A549 (cell line): ENCODE measurements at regions not wholly inside any gene's neighbourhood (a gene's known extent, or its start where the extent isn't known, plus 50 kb on each side); places are given as distances from the start of the nearest gene placed in this dataset.
"Not testable (repeated sequence)": the region's sequence is repeated elsewhere in the genome, so short reads cannot be mapped to it uniquely, and the experiment has no call there.

ENCODE experiments used
- ATAC-seq, 2 experiments: fragments of 200-7000 bp in 1 of 2; fragments of >200 bp in 1 of 2; cut with Nextera tagmentation in 1 of 2; cut with Tn5 transposase in 1 of 2; 3 replicates each; pipeline versions ENCODE4 v1.8.0 to v1.9.1; 2018 to 2020; ENCODE audit warnings: mild to moderate bottlenecking in 1 of 2, moderate library complexity in 1 of 2
- CTCF ChIA-PET: fragments of 300-600 bp; sonication (Branson Sonifier 250); formaldehyde crosslinking; extraction: SDS; loops from one replicate; lab custom pipeline; 2021; ENCODE audit warnings: antibody characterized with exemption, inconsistent platforms; lab: Yijun Ruan, JAX
- POLR2A ChIA-PET: fragments of 350-600 bp; formaldehyde crosslinking; extraction: SDS; loops from one replicate; lab custom pipeline; 2021; ENCODE audit warnings: antibody characterized with exemption, inconsistent platforms; lab: Yijun Ruan, JAX
- DNase-seq, 2 experiments: peaks; one replicate each; pipeline versions ENCODE4 v3.0.0 to v3.0.0-alpha.2; 2011 to 2016; ENCODE audit warnings: low read depth in 1 of 2, low spot score in 1 of 2
- FAIRE-seq: peaks from 2 replicates; lab custom pipeline; 2011; peaks lifted over from hg19 to GRCh38; lab: Jason Lieb, UNC
- H3K27ac ChIP-seq, 2 experiments: fragments of >200 bp; sonication (Bioruptor Twin); formaldehyde crosslinking; 3 replicates each; pipeline ENCODE4 v1.5.1; 2016 to 2017
- H3K4me1 ChIP-seq: fragments of >200 bp; sonication (Bioruptor Twin); formaldehyde crosslinking; 3 replicates; pipeline ENCODE4 v1.6.1; 2016
- H3K4me2 ChIP-seq: fragments of >200 bp; sonication (Bioruptor Twin); formaldehyde crosslinking; 3 replicates; pipeline ENCODE4 v1.6.1; 2016
- H3K4me3 ChIP-seq: fragments of >200 bp; sonication (Bioruptor Twin); formaldehyde crosslinking; 3 replicates; pipeline ENCODE4 v1.5.1; 2016
- H3K9me3 ChIP-seq: fragments of >200 bp; sonication (Bioruptor Twin); formaldehyde crosslinking; 3 replicates; pipeline ENCODE4 v1.6.1; 2016
- CEBPB ChIP-seq, 2 experiments: fragments of >200 bp in 1 of 2; sonication (Bioruptor Twin) in 1 of 2; formaldehyde crosslinking in 1 of 2; IDR thresholded peaks; 2 replicates each; pipeline ENCODE4 v1.6.1; 2012 to 2016
- EHF ChIP-seq: fragments of 250-450 bp; sonication (Bioruptor Pico); IDR thresholded peaks from 2 replicates; pipeline ENCODE4 v1.5.0; 2020; ENCODE audit warnings: mild to moderate bottlenecking
- EHMT2 ChIP-seq: fragments of 200-600 bp; sonication (generic); IDR thresholded peaks from 2 replicates; pipeline ENCODE4 v1.6.1; 2016; ENCODE audit warnings: antibody characterized with exemption, low read depth, mild to moderate bottlenecking, moderate library complexity
- EP300 ChIP-seq, 2 experiments: fragments of >200 bp; sonication (Bioruptor Twin); formaldehyde crosslinking; IDR thresholded peaks; 2 replicates in 1 of 2; 3 replicates in 1 of 2; pipeline ENCODE4 v1.6.1; 2016 to 2017
- FOSL2 ChIP-seq, 2 experiments: fragments of 450-650 bp in 1 of 2; fragments of >200 bp in 1 of 2; sonication (Bioruptor Twin) in 1 of 2; formaldehyde crosslinking; IDR thresholded peaks; 2 replicates each; pipeline versions ENCODE4 v1.5.0 to v1.6.1; 2016 to 2020; ENCODE audit warnings: mild to moderate bottlenecking in 1 of 2, moderate library complexity in 1 of 2
- FOXS1 ChIP-seq: fragments of 250-450 bp; sonication (Bioruptor Pico); IDR thresholded peaks from 2 replicates; pipeline ENCODE4 v1.5.0; 2020; ENCODE audit warnings: mild to moderate bottlenecking, moderate library complexity
- HDAC2 ChIP-seq: fragments of 200-600 bp; sonication (generic); IDR thresholded peaks from 2 replicates; pipeline ENCODE4 v1.6.1; 2016
- HEYL ChIP-seq: fragments of 250-450 bp; sonication (Bioruptor Pico); IDR thresholded peaks from 2 replicates; pipeline ENCODE4 v1.8.0; 2021; ENCODE audit warnings: mild to moderate bottlenecking, moderate library complexity
- HOXA7 ChIP-seq: fragments of 250-450 bp; sonication (Bioruptor Pico); IDR thresholded peaks from 2 replicates; pipeline ENCODE4 v1.5.0; 2020; ENCODE audit warnings: mild to moderate bottlenecking, moderate library complexity
- HOXB5 ChIP-seq: fragments of 250-450 bp; sonication (Bioruptor Pico); IDR thresholded peaks from 2 replicates; pipeline ENCODE4 v1.5.0; 2020; ENCODE audit warnings: mild to moderate bottlenecking, moderate library complexity
- JUNB ChIP-seq: fragments of >200 bp; sonication (Bioruptor Twin); formaldehyde crosslinking; IDR thresholded peaks from 2 replicates; pipeline ENCODE4 v1.6.1; 2016
- MAFK ChIP-seq: fragments of 450-650 bp; IDR thresholded peaks from 2 replicates; pipeline ENCODE4 v1.6.1; 2014; ENCODE audit not compliant: partially characterized antibody
- MAZ ChIP-seq: fragments of 150-350 bp; IDR thresholded peaks from 2 replicates; pipeline ENCODE4 v1.6.1; 2014; ENCODE audit warnings: antibody characterized with exemption, low read depth, low read length, borderline replicate concordance
- MYC ChIP-seq: IDR thresholded peaks from 2 replicates; pipeline ENCODE4 v1.6.1; 2012; ENCODE audit warnings: mild to moderate bottlenecking, inconsistent platforms, low read length, improper control_type of control experiment, borderline replicate concordance
- NPAS2 ChIP-seq: fragments of 250-450 bp; sonication (Bioruptor Pico); IDR thresholded peaks from 2 replicates; pipeline ENCODE4 v1.8.0; 2022; ENCODE audit warnings: mild to moderate bottlenecking, moderate library complexity, borderline replicate concordance
- POLR2A ChIP-seq: IDR thresholded peaks from 2 replicates; pipeline ENCODE4 v1.6.1; 2012; ENCODE audit warnings: mild to moderate bottlenecking, low read length
- POLR2AphosphoS2 ChIP-seq: conservative IDR thresholded peaks from 2 replicates; pipeline ENCODE4 v1.6.1; 2012; ENCODE audit warnings: low read length, improper control_type of control experiment, inconsistent platforms
- RARB ChIP-seq: fragments of 250-450 bp; sonication (Bioruptor Pico); IDR thresholded peaks from 2 replicates; pipeline ENCODE4 v1.8.0; 2021; ENCODE audit warnings: mild to moderate bottlenecking, moderate library complexity
- RCOR1 ChIP-seq: fragments of 150-350 bp; IDR thresholded peaks from 2 replicates; pipeline ENCODE4 v1.6.1; 2014; ENCODE audit warnings: antibody characterized with exemption, low read length, low read depth
- REST ChIP-seq: fragments of 200-600 bp; sonication (generic); IDR thresholded peaks from 2 replicates; pipeline ENCODE4 v1.6.1; 2016; ENCODE audit warnings: antibody characterized with exemption, mild to moderate bottlenecking, moderate library complexity
- RFX5 ChIP-seq: fragments of 450-650 bp; IDR thresholded peaks from 2 replicates; pipeline ENCODE4 v1.7.1; 2014; ENCODE audit warnings: antibody characterized with exemption, mild to moderate bottlenecking, moderate library complexity
- SMC3 ChIP-seq: fragments of >200 bp; sonication (Bioruptor Twin); formaldehyde crosslinking; IDR thresholded peaks from 3 replicates; pipeline ENCODE4 v1.6.1; 2018; ENCODE audit warnings: inconsistent platforms
- SREBF2 ChIP-seq: fragments of 450-650 bp; IDR thresholded peaks from 2 replicates; pipeline ENCODE4 v1.6.1; 2014; ENCODE audit warnings: mild to moderate bottlenecking, moderate library complexity
- TFCP2L1 ChIP-seq: fragments of 250-450 bp; sonication (Bioruptor Pico); IDR thresholded peaks from 2 replicates; pipeline ENCODE4 v1.5.0; 2021; ENCODE audit warnings: mild to moderate bottlenecking
- ZC3H11A ChIP-seq: fragments of 450-650 bp; IDR thresholded peaks from 2 replicates; pipeline ENCODE4 v1.6.1; 2014; ENCODE audit warnings: antibody characterized with exemption, mild to moderate bottlenecking
- WGBS: methylation state at CpG from one replicate; pipeline ENCODE4 v1.1.6; 2017; ENCODE audit errors: missing lambda C conversion rate; 5-methylcytosine and 5-hydroxymethylcytosine counted together
- TF ChIP-seq, protein P1 (sequence below): fragments of >200 bp; sonication (Bioruptor Twin); formaldehyde crosslinking; IDR thresholded peaks from 2 replicates; pipeline ENCODE4 v1.6.1; 2016
- TF ChIP-seq, protein P2 (sequence below): fragments of >200 bp; sonication (Bioruptor Twin); formaldehyde crosslinking; IDR thresholded peaks from 3 replicates; pipeline ENCODE4 v1.6.1; 2016
- TF ChIP-seq, protein P3 (sequence below): IDR thresholded peaks from 2 replicates; pipeline ENCODE4 v1.6.1; 2012
- TF ChIP-seq, protein P4 (sequence below): fragments of 150-350 bp; IDR thresholded peaks from 2 replicates; pipeline ENCODE4 v1.6.1; 2014; ENCODE audit warnings: low read depth, mild to moderate bottlenecking, low read length

DNA sequence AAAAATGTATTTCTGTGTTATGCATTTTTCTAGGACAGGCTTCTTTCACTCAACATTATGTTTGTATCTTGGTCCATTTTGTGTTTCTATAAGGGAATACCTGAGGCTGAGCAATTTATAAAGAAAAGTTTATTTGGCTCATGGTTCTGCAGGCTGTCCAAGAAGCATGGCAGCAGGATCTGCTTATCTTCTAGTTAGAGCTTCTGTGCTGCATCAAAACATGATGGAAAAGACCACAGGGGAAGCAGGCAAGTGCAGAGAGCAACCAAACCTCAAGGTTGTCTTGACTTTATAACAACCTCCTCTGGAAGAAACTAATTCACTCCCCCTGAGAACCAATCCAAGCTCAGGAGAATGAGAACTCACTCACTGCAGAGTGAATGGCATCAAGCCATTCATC is 1601.0 kb upstream of the NUDT12 start:
- no peak for DNase-seq
- no peak for FAIRE-seq
- Histone ChIP-seq H3K9me3 (no peaks in the 10 kb centered on the region), H3K4me3 (no peak overlapping the region), H3K27ac (no peak overlapping the region), H3K4me1 (no peaks in the 10 kb centered on the region), H3K4me2 (no peak overlapping the region)
- no peak for ATAC-seq
- ChIA-PET POLR2A (no interaction called here), CTCF (no interaction called here)
- TF ChIP-seq, protein P1, sequence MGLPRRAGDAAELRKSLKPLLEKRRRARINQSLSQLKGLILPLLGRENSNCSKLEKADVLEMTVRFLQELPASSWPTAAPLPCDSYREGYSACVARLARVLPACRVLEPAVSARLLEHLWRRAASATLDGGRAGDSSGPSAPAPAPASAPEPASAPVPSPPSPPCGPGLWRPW = no peak
- no peak for TF ChIP-seq POLR2A
- no peak for TF ChIP-seq RARB
- TF ChIP-seq, protein P2, sequence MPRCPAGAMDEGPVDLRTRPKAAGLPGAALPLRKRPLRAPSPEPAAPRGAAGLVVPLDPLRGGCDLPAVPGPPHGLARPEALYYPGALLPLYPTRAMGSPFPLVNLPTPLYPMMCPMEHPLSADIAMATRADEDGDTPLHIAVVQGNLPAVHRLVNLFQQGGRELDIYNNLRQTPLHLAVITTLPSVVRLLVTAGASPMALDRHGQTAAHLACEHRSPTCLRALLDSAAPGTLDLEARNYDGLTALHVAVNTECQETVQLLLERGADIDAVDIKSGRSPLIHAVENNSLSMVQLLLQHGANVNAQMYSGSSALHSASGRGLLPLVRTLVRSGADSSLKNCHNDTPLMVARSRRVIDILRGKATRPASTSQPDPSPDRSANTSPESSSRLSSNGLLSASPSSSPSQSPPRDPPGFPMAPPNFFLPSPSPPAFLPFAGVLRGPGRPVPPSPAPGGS = no peak
- TF ChIP-seq ZC3H11A = no peak
- no peak for TF ChIP-seq POLR2AphosphoS2
- TF ChIP-seq HDAC2 = no peak
- TF ChIP-seq EP300 (IDR thresholded peaks at IDR 0.05) = no peak
- no peak for TF ChIP-seq MAZ
- TF ChIP-seq FOXS1 (CRISPR knock-in tag) = no peak
- no peak for TF ChIP-seq SMC3
- TF ChIP-seq EHF (CRISPR knock-in tag) = no peak
- TF ChIP-seq FOSL2 (IDR thresholded peaks at IDR 0.05) = no peak
- TF ChIP-seq FOSL2 (CRISPR knock-in tag; IDR thresholded peaks at IDR 0.05) = no peak
- TF ChIP-seq, protein P3, sequence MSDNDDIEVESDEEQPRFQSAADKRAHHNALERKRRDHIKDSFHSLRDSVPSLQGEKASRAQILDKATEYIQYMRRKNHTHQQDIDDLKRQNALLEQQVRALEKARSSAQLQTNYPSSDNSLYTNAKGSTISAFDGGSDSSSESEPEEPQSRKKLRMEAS = no peak
- no peak for TF ChIP-seq RCOR1
- TF ChIP-seq RFX5 = no peak

DNA sequence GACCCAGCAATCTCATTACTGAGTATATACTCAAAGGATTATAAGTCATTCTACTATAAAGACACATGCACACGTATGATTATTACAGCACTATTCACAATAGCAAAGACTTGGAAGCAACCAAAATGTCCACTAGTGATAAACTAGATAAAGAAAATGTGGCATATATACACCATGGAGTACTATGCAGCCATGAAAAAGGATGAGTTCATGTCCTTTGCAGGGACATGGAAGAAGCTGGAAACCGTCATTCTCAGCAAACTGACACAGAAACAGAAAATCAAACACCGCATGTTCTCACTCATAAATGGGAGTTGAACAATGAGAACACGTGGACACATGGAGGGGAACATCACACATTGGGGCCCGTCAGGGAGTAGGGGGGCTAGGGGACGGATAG is 1600.0 kb upstream of the NUDT12 start:
- H3K27ac ChIP-seq, DNase-seq, H3K9me3 ChIP-seq, FAIRE-seq, H3K4me2 ChIP-seq, POLR2A ChIA-PET, H3K4me3 ChIP-seq, CTCF ChIA-PET, ATAC-seq, H3K4me1 ChIP-seq: not testable (repeated sequence)
- 29% methylated on average over 6 of the region's 6 CpGs for whole genome bisulfite sequencing

GRCh38 chr5:105158526-105158925 is 1595.9 kb upstream of the NUDT12 start:
- Histone ChIP-seq H3K27ac (no peak overlapping the region), H3K4me3 (no peak overlapping the region)
- CTCF ChIA-PET = no interaction called here
- TF ChIP-seq NPAS2 (no peak), HOXB5 (no peak), HEYL (CRISPR knock-in tag) (no peak), CEBPB (IDR thresholded peaks at IDR 0.05) (no peak)
- TF ChIP-seq, protein P4, sequence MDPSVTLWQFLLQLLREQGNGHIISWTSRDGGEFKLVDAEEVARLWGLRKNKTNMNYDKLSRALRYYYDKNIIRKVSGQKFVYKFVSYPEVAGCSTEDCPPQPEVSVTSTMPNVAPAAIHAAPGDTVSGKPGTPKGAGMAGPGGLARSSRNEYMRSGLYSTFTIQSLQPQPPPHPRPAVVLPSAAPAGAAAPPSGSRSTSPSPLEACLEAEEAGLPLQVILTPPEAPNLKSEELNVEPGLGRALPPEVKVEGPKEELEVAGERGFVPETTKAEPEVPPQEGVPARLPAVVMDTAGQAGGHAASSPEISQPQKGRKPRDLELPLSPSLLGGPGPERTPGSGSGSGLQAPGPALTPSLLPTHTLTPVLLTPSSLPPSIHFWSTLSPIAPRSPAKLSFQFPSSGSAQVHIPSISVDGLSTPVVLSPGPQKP = no peak
- TF ChIP-seq, all 56 proteins: peak for 0
- Histone ChIP-seq H3K4me2 (no peak overlapping the region), H3K9me3 (no peaks in the 10 kb centered on the region; the same call in 2 of the 3 replicates), H3K4me1 (no peaks in the 10 kb centered on the region)
- WGBS = 52% methylated on average over 4 of the region's 4 CpGs
- FAIRE-seq (no peak), ATAC-seq (no peak), DNase-seq (no peak)
- POLR2A ChIA-PET = no interaction called here

- POLR2A ChIA-PET = no interaction called here
- ATAC-seq (no peak), DNase-seq (no peak), FAIRE-seq (no peak)
- Histone ChIP-seq H3K9me3 (no peaks in the 10 kb centered on the region; the same call in 2 of the 3 replicates), H3K27ac (no peak overlapping the region), H3K4me3 (no peak overlapping the region), H3K4me1 (no peaks in the 10 kb centered on the region), H3K4me2 (no peak overlapping the region)
- WGBS = 47% methylated on average over 3 of the region's 3 CpGs
- CTCF ChIA-PET = no interaction called here
- TF ChIP-seq POLR2A = no peak
- TF ChIP-seq EHMT2 = no peak
- no peak for TF ChIP-seq MYC
- TF ChIP-seq SREBF2 = no peak
- no peak for TF ChIP-seq POLR2AphosphoS2
- TF ChIP-seq HDAC2 = no peak
- TF ChIP-seq JUNB = no peak
- TF ChIP-seq RARB = no peak
- no peak for TF ChIP-seq HOXA7 (CRISPR knock-in tag)
- no peak for TF ChIP-seq REST
- no peak for TF ChIP-seq TFCP2L1 (CRISPR knock-in tag)
- no peak for TF ChIP-seq MAFK
These were observed 1587.7 kb upstream of the NUDT12 start for GRCh38 chr5:105150323-105150722.
